ENCODE measurements at regions not wholly inside any gene's neighbourhood (a gene's known extent, or its start where the extent isn't known, plus 50 kb on each side); places are given as distances from the start of the nearest gene placed in this dataset.

GRCh38 chr2:203600286-203600685 lies 65.2 kb upstream of the RAPH1 start:
- Mint-ChIP-seq H3K9me3 (ENCODE audit: unreplicated experiment) (no peaks in the 10 kb centered on the region), H3K4me1 (ENCODE audit: low read depth, unreplicated experiment) (peaks cover 4% of the 10 kb centered on the region), H3K27me3 (ENCODE audit: insufficient read depth, unreplicated experiment) (no peaks in the 10 kb centered on the region), H3K4me3 (ENCODE audit: unreplicated experiment) (no peak overlapping the region), H3K36me3 (ENCODE audit: insufficient read depth, unreplicated experiment) (peaks cover 4% of the 10 kb centered on the region), H3K27ac (ENCODE audit: unreplicated experiment) (no peak overlapping the region)
- Histone ChIP-seq H3K27me3 (replicated peaks; ENCODE audit: control insufficient read depth, insufficient read depth, low read length) (no peaks in the 10 kb centered on the region), H3K36me3 (ENCODE audit: control insufficient read depth, insufficient read depth, low read length) (no peaks in the 10 kb centered on the region), H3K9me3 (no peaks in the 10 kb centered on the region), H3K4me1 (peaks cover 7% of the 10 kb centered on the region; the same call in 1 of the 2 replicates), H3K4me3 (ENCODE audit: low read depth, low read length) (no peak overlapping the region)
- no peak for DNase-seq
- TF ChIP-seq CTCF (IDR thresholded peaks at IDR 0.05; ENCODE audit: insufficient read depth in 1 of 2, low read depth in 1 of 2, low read length in 1 of 2, severe bottlenecking in 1 of 2, unreplicated experiment in 1 of 2) = no peak
- intact Hi-C loops (cut with micrococcal nuclease; ENCODE audit: unreplicated experiment) = no loop called here
- no TSS peak for BruUV-seq (replicated peaks)
- ChIA-PET POLR2A (no interaction called here), CTCF (no interaction called here)

GRCh38 chr2:203603456-203604389 lies 68.6 kb upstream of the RAPH1 start:
- H3K4me1 Mint-ChIP-seq (ENCODE audit: low read depth, unreplicated experiment) = peaks cover 5% of the 10 kb centered on the region
- no peak overlapping the region for H3K27ac Mint-ChIP-seq (ENCODE audit: unreplicated experiment)
- H3K36me3 Mint-ChIP-seq (ENCODE audit: insufficient read depth, unreplicated experiment) = no peaks in the 10 kb centered on the region
- H3K27me3 Mint-ChIP-seq (ENCODE audit: insufficient read depth, unreplicated experiment) = no peaks in the 10 kb centered on the region
- no TSS peak for BruUV-seq (replicated peaks)
- ChIA-PET CTCF (no interaction called here), POLR2A (no interaction called here)
- TF ChIP-seq CTCF (IDR thresholded peaks at IDR 0.05; ENCODE audit: insufficient read depth in 1 of 2, low read depth in 1 of 2, low read length in 1 of 2, severe bottlenecking in 1 of 2, unreplicated experiment in 1 of 2) = no peak
- intact Hi-C loops (cut with micrococcal nuclease; ENCODE audit: unreplicated experiment) = loop anchor here (2.0 kb wide), 1 partner anchor 47 kb away; no protein-coding TSS in a partner anchor
- Histone ChIP-seq H3K4me3 (ENCODE audit: low read depth, low read length) (no peak overlapping the region), H3K9me3 (no peaks in the 10 kb centered on the region), H3K36me3 (ENCODE audit: control insufficient read depth, insufficient read depth, low read length) (no peaks in the 10 kb centered on the region), H3K4me1 (peaks cover 18% of the 10 kb centered on the region; the same call in 1 of the 2 replicates), H3K27me3 (replicated peaks; ENCODE audit: control insufficient read depth, insufficient read depth, low read length) (no peaks in the 10 kb centered on the region)
- DNase-seq = no peak
- no peak overlapping the region for H3K4me3 Mint-ChIP-seq (ENCODE audit: unreplicated experiment)
- no peaks in the 10 kb centered on the region for H3K9me3 Mint-ChIP-seq (ENCODE audit: unreplicated experiment)

GRCh38 chr2:203605302-203605701 lies 70.2 kb upstream of the RAPH1 start:
- H3K27me3 Mint-ChIP-seq (ENCODE audit: insufficient read depth, unreplicated experiment) = no peaks in the 10 kb centered on the region
- POLR2A ChIA-PET = interaction anchor here (0.8 kb wide), 1 partner anchor 83 kb away, joined by 7 read pairs; no protein-coding TSS in a partner anchor
- no peak for TF ChIP-seq CTCF (IDR thresholded peaks at IDR 0.05; ENCODE audit: insufficient read depth in 1 of 2, low read depth in 1 of 2, low read length in 1 of 2, severe bottlenecking in 1 of 2, unreplicated experiment in 1 of 2)

More at GRCh38 chr2:203605302-203605701, 70.2 kb upstream of the RAPH1 start:
- H3K4me1 Mint-ChIP-seq (ENCODE audit: low read depth, unreplicated experiment) = peaks cover 5% of the 10 kb centered on the region
- no peaks in the 10 kb centered on the region for H3K36me3 Mint-ChIP-seq (ENCODE audit: insufficient read depth, unreplicated experiment)
- Histone ChIP-seq H3K4me3 (ENCODE audit: low read depth, low read length) (no peak overlapping the region), H3K27me3 (replicated peaks; ENCODE audit: control insufficient read depth, insufficient read depth, low read length) (no peaks in the 10 kb centered on the region), H3K36me3 (ENCODE audit: control insufficient read depth, insufficient read depth, low read length) (no peaks in the 10 kb centered on the region), H3K4me1 (peaks cover 18% of the 10 kb centered on the region; the same call in 1 of the 2 replicates), H3K9me3 (no peaks in the 10 kb centered on the region)
- H3K4me3 Mint-ChIP-seq (ENCODE audit: unreplicated experiment) = no peak overlapping the region
- intact Hi-C loops (cut with micrococcal nuclease; ENCODE audit: unreplicated experiment) = loop anchor here (1.0 to 5.0 kb wide), 3 partner anchors 45 to 68 kb away; partner anchors contain the start of gene RAPH1
- BruUV-seq (replicated peaks) = no TSS peak
- CTCF ChIA-PET = interaction anchor here (0.7 kb wide), 2 partner anchors 21 to 969 kb away, joined by 5 to 7 read pairs; no protein-coding TSS in a partner anchor
- H3K9me3 Mint-ChIP-seq (ENCODE audit: unreplicated experiment) = no peaks in the 10 kb centered on the region
- DNase-seq = peak; percentile 34 to 36
- no peak overlapping the region for H3K27ac Mint-ChIP-seq (ENCODE audit: unreplicated experiment)

Data from Caco-2 (cell line).